ENCODE measurements at regions not wholly inside any gene's neighbourhood (a gene's known extent, or its start where the extent isn't known, plus 50 kb on each side); places are given as distances from the start of the nearest gene placed in this dataset.
A peak's percentile ranks its signal among the peaks of the same experiment; 100 is the strongest.

DNA sequence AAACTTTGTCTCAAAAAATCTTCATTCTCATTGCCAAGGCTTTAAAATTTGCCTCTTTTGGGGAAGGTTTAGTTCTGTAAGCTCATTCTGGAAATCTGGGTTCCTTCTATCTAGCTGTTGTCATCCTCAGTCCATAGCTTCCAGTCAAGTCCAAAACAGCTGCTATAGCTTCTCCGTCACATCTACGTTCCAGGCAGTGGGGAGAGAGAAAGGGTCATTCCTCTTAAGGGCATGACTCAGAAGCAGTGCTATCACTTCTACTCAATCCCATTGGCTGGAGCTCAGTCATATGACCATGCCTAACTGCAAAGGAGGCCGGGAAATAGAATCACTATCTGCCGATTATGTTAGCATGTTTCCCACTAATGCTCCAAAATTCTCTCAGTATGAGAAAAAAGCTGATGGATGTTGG lies 141.4 kb upstream of the PTPN1 start (continued):
- no peak for TF ChIP-seq ATF1 (CRISPR knock-in tag; IDR thresholded peaks at IDR 0.05)
- peak; percentile 16; the same call in 1 of the 2 replicates for TF ChIP-seq ATF1 (tag; IDR thresholded peaks at IDR 0.05)
- no peak for TF ChIP-seq SMAD2 (IDR thresholded peaks at IDR 0.05; ENCODE audit: low read depth, low read length)
- peak; percentile 31; the same call in 1 of the 2 replicates for TF ChIP-seq ATF7 (IDR thresholded peaks at IDR 0.05)
- TF ChIP-seq TEAD1 (CRISPR knock-in tag; IDR thresholded peaks at IDR 0.05) = no peak
- TF ChIP-seq, protein P1, sequence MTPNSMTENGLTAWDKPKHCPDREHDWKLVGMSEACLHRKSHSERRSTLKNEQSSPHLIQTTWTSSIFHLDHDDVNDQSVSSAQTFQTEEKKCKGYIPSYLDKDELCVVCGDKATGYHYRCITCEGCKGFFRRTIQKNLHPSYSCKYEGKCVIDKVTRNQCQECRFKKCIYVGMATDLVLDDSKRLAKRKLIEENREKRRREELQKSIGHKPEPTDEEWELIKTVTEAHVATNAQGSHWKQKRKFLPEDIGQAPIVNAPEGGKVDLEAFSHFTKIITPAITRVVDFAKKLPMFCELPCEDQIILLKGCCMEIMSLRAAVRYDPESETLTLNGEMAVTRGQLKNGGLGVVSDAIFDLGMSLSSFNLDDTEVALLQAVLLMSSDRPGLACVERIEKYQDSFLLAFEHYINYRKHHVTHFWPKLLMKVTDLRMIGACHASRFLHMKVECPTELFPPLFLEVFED (CRISPR knock-in tag; conservative IDR thresholded peaks at IDR 0.05) = no peak
- TF ChIP-seq ZNF586 (CRISPR knock-in tag; conservative IDR thresholded peaks at IDR 0.05) = no peak
- TF ChIP-seq, protein P2, sequence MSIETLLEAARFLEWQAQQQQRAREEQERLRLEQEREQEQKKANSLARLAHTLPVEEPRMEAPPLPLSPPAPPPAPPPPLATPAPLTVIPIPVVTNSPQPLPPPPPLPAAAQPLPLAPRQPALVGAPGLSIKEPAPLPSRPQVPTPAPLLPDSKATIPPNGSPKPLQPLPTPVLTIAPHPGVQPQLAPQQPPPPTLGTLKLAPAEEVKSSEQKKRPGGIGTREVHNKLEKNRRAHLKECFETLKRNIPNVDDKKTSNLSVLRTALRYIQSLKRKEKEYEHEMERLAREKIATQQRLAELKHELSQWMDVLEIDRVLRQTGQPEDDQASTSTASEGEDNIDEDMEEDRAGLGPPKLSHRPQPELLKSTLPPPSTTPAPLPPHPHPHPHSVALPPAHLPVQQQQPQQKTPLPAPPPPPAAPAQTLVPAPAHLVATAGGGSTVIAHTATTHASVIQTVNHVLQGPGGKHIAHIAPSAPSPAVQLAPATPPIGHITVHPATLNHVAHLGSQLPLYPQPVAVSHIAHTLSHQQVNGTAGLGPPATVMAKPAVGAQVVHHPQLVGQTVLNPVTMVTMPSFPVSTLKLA (conservative IDR thresholded peaks at IDR 0.05) = no peak
- TF ChIP-seq ZNF589 (CRISPR knock-in tag; IDR thresholded peaks at IDR 0.05; ENCODE audit: low read depth) = no peak
- no peak for TF ChIP-seq XRCC5 (IDR thresholded peaks at IDR 0.05; ENCODE audit: low read depth, low read length)
- TF ChIP-seq SP1 (CRISPR knock-in tag; IDR thresholded peaks at IDR 0.05) = no peak
- TF ChIP-seq ARID2 (IDR thresholded peaks at IDR 0.05) = no peak
- TF ChIP-seq ZNF431 (CRISPR knock-in tag; IDR thresholded peaks at IDR 0.05) = no peak
- TF ChIP-seq, protein P3, sequence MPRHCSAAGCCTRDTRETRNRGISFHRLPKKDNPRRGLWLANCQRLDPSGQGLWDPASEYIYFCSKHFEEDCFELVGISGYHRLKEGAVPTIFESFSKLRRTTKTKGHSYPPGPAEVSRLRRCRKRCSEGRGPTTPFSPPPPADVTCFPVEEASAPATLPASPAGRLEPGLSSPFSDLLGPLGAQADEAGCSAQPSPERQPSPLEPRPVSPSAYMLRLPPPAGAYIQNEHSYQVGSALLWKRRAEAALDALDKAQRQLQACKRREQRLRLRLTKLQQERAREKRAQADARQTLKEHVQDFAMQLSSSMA (CRISPR knock-in tag; IDR thresholded peaks at IDR 0.05) = no peak
- no peak for TF ChIP-seq TCFL5 (CRISPR knock-in tag; conservative IDR thresholded peaks at IDR 0.05)
- TF ChIP-seq ZNF175 (CRISPR knock-in tag; IDR thresholded peaks at IDR 0.05; ENCODE audit: low read depth) = peak; percentile 72; the same call in 1 of the 2 replicates
- 0 out of 2 replicates have a peak, but pooled peaks have one; percentile 31 for TF ChIP-seq TFAP4 (CRISPR knock-in tag; IDR thresholded peaks at IDR 0.05; ENCODE audit: borderline replicate concordance)
- TF ChIP-seq IRF1 (CRISPR knock-in tag; IDR thresholded peaks at IDR 0.05; ENCODE audit: borderline replicate concordance) = no peak
- TF ChIP-seq WHSC1 (IDR thresholded peaks at IDR 0.05; ENCODE audit: low read length) = no peak
- TF ChIP-seq, protein P4, sequence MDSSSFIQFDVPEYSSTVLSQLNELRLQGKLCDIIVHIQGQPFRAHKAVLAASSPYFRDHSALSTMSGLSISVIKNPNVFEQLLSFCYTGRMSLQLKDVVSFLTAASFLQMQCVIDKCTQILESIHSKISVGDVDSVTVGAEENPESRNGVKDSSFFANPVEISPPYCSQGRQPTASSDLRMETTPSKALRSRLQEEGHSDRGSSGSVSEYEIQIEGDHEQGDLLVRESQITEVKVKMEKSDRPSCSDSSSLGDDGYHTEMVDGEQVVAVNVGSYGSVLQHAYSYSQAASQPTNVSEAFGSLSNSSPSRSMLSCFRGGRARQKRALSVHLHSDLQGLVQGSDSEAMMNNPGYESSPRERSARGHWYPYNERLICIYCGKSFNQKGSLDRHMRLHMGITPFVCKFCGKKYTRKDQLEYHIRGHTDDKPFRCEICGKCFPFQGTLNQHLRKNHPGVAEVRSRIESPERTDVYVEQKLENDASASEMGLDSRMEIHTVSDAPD (CRISPR knock-in tag; IDR thresholded peaks at IDR 0.05) = no peak

Data from K562 (cell line).